ENCODE measurements at regions not wholly inside any gene's neighbourhood (a gene's known extent, or its start where the extent isn't known, plus 50 kb on each side); places are given as distances from the start of the nearest gene placed in this dataset.

DNA sequence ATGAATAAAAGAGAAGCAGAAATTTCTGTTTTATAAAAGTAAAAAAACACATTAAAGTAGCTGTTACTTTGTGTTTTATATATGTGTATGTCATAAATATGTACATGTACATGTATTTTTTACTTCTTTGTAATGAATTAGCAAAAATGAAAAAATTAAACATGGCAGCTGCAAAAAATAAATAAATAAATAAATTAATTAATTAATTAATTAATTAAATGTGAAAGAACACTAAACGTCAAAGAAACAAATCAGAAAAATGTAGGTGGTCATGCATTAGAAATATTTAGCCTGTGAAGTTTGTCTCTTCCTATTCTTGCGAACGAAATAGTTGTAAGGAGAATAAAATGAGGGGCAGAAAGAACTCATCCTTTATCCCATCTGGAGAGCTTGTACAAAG is 357.0 kb downstream of the ZIC4 start:
- DNase-seq (ENCODE audit: extremely low read depth, low read depth): no peak

DNA sequence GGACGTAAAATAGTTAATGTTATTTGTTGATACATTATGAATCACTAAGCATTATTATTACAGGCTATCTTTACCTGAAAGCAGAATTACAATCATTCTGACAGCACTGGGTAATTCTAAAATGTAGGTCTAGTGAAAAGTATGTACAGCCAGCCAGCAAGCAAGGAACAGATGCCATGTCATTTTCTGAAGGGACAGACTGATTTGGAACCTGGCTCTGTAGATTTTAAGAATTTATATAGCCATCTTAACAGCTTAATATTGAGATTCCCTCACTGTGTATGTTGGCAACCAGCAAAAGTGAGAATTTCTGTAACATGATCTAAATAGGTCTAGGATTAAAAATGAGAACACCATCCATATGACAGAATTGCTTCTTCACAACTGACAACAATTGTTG is 359.4 kb downstream of the ZIC4 start:
- no peak for DNase-seq (ENCODE audit: extremely low read depth, low read depth)

DNA sequence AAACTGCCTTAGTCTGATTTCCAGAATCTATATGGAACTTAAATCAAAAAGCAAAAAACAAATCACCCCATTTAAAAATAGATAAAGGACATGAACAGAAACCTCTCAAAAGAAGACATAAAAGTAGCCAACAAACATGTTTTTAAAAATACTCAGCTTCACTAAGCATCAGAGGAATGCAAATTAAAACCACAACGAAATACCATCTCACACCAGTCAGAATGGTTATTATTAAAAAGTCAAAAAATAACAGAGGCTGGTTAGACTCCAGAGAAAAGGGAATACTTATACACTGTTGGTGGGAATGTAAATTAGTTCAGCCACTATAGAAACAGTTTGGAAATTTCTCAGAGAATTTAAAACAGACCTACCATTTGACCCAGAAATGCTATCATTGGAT is 367.9 kb downstream of the ZIC4 start:
- DNase-seq (ENCODE audit: extremely low read depth, low read depth): no peak

DNA sequence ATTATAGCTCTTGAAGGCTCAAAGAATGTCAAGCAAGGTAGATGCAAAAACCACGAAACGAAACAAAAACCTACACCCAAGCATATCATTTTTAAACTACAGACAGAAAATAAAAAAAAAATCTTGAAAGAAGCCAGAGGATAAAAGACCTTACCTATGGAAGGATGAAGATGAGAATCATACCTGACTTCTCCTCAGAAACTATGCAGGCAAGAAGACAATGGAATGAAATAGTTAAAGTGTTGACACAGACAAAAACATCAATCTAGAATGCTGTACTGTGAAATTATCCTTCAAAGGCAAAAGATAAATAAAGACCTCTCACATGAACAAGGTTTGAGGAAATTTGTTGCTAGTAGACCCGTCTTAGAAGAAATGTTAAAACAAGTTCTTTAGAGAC is 372.0 kb downstream of the ZIC4 start:
- no peak for DNase-seq (ENCODE audit: extremely low read depth, low read depth)

DNA sequence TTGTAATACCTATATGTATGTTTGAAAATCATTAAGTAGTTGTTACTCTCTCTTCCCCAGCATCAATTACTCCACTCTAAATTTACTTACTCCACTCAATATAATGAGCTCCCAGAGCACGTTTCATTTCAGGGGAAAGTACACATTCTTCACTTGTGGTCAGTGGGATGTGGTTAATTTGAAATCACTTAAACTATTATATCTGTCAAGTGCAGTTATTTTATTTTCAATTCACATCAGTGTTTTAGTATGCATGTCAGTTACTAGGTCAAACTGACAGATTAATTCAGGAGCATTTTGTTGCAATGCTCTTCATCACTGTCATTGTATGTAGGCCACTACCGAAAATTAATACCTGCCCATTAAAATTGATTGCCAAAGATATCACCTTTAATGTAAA is 376.1 kb downstream of the ZIC4 start:
- DNase-seq (ENCODE audit: extremely low read depth, low read depth): no peak

DNA sequence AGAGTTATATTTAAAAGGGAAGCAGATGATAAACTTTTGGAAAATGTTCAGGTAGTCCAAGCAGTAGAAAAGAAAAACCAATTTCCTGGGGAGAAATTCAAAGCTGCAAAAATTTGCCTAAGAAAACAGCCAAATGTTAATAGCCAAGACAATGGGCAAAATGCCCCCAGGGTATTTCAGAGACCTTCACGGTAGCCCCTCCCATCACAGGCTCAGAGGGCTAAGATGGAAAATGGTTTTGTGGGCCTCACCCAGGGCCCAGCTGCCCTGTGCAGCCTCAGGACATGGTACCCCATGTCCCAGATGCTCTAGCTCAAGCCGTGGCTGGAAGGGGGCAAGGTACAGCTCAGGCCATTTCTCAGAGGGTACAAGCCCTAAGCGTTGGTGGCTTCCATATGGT is 391.0 kb downstream of the ZIC4 start:
- no peak for DNase-seq (ENCODE audit: extremely low read depth, low read depth)

DNA sequence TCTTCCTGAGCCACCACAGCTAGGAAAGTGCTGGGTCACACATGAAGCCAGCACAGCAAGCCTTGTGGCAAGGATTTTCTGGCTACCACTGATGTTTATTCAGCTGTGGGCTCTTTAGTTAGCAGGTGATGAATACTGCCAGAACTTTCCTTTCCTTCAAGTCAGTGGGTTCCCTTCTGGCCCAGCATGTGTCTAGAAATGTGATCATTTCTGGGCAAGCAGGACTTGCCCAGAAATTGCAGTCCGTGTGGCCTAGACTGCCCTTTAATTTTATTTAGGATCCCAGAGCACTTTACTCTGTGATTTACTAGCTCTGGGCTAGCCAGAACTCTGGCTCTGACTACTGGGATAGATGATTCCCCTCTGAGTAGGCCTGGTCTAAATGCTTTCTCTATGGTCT is 397.5 kb downstream of the ZIC4 start:
- no peak for DNase-seq (ENCODE audit: extremely low read depth, low read depth)

DNA sequence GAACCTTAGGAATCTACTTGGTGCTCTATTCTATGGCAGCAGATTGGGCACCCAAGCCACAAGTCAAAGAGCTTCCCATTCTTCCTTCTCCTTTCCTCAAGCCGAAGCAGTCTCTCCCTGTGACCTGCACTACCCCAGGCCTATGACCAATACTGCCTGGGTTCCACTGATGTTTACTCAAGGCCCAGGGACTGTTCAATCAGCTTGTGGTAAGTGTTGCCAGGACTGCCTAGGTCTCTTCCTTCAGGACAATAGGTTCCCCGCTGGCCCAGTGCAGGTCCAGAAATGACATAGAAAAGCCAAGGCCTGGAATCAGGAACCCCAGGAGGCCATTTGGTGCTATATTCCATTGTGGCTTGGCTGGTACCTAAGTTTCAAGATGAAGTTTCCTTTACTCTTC is 397.9 kb downstream of the ZIC4 start:
- DNase-seq (ENCODE audit: extremely low read depth, low read depth): no peak

DNA sequence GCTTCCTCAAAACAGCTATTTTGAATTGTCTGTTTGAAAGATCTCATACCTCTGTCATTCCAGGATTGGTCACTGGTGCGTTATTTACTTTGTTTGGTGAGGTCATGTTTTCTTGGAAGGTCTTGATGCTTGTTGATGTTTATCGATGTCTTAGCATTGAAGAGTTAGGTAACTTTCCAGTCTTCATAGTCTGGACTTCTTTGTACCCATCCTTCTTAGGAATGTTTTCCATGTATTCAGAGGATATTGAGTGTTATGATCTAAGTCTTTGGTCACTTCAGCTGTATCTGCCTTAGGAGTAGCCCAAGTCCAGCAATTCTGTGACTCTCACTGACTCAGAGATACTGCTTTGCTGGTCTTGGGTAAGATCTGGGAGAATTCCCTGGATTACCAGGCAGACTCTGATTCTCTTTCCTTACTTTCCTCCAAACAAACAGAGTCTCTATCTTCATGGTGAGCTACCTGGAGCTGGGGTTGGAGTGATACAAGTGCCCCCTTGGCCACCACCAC is 398.6 kb downstream of the ZIC4 start:
- DNase-seq (ENCODE audit: extremely low read depth, low read depth): no peak

DNA sequence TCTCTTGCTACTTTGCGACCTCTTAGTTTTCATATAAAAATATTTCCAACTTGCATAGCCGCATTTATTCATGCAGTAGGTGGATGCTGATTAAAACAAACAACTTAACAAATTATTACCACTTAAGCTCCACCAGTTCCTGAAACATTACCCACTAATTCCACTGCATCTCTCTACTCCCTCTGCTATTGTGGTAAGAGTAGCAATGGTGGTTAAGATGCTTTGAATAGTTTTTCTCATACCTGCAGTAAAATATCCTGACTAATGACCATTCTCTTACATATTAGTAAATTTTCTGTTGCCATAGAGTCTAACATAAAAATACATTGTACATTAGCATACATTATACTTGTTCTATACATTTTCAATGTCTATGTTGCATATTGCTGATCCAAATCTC is 397.6 kb upstream of the PLSCR5 start:
- no peak for DNase-seq (ENCODE audit: extremely low read depth, low read depth)

DNA sequence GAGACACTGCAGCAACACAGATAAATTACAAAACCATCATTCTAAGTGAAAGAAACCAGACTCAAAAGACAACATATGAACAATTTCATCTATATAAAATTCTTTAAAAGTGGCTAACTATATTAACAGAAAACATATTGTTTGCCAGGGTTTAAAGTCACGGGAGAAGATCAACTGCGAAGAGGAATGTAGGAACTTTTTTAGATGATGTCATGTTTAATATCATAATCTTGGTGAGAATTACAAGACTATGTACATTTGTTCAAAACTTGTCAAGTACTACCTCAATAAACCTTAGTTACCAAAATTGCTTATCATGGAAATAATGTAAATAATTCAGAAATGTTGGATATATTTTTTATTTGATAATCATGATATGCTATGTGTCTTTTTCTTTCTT is 395.1 kb upstream of the PLSCR5 start:
- no peak for DNase-seq (ENCODE audit: extremely low read depth, low read depth)

DNA sequence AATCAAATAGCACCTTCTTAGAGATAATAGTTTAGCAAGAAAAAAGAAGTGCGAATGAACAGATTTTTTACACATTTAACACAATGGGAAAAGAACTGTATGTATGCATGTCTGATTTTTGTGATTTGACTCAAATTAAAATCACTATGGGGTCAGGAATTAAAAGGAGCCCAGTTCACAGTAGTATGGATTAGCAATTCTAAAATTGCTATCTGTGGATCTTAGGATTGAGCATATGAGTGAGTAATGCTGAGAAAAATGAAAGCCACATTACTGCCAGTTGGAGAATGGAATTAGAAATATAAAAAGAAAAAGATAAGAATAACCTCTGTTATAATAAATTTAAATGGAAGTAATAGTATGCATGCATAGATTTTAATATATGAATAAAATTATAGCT is 386.8 kb upstream of the PLSCR5 start:
- DNase-seq (ENCODE audit: extremely low read depth, low read depth): no peak

DNA sequence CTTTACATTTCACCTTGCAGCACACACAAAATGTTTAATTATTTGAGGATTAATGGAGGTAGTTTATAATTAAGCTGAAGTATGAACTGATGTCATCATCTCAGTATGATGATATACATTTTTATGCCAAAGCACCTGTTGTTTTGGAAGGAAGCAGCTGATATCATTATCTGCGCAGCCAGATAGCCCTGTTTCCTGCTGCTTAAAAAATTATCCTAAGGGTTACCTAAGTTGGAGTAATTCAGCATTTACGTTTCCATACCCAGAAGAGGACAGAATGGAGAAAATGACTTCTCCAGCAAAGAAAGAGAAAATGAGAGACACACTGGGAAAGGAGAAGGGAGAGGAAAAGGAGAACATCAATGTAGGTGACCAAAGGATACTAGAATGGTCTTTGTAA is 370.3 kb upstream of the PLSCR5 start:
- DNase-seq (ENCODE audit: extremely low read depth, low read depth): no peak

DNA sequence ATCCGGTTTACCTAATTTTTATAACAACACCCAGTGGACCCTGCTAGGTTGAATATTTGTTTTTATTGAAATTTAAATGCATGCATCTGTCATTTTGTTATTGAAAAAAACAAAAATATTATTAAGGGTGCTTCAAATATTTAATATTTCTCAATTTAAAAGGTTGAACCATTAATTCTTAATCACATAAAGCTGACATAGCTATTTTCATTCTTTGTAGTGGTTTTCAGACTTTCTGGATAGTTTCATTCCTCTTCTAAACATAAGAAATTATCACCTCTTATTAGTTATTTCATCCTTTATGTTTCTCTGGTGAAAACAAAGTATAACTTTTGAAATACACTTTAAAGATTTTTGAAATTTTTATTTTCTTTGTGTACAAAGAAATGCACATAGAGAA is 369.9 kb upstream of the PLSCR5 start:
- DNase-seq (ENCODE audit: extremely low read depth, low read depth): no peak

DNA sequence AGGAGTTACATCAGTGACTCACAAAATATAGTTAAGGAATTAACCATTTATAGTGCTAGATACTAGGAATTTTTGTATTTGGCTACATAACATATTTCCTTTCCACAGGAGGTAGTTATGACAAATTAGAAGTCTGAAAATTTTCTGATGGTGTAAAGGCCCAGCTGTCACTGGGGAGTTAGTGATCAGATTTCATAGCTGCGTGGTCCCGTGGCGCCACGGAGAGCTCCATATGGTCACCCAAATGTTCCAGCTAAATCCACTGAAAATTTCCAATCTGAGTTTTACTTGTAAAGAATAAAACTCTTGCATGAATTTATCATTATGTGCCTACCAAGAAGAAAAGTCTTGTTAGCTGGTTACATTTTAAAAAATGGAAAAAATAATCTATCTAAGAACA is 368.9 kb upstream of the PLSCR5 start:
- DNase-seq (ENCODE audit: extremely low read depth, low read depth): no peak

DNA sequence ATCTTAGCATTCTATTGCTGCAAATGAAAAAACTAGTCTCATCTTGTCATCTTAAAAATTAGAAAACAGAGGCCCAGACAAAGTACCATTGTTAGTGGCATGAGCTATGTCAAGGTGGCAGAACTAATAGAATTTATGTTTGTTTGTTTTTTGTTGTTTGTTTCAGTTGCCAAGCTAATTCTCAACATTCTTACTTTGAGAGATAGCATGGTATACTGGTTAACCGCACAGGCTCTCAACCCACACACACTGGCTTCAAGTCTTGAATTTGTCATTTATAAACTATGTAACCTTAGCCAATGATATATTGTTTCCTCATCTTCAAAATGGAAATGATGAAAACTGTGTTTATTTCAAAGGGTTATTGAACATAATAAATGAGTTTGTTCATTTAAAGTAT is 367.6 kb upstream of the PLSCR5 start:
- DNase-seq (ENCODE audit: extremely low read depth, low read depth): no peak

DNA sequence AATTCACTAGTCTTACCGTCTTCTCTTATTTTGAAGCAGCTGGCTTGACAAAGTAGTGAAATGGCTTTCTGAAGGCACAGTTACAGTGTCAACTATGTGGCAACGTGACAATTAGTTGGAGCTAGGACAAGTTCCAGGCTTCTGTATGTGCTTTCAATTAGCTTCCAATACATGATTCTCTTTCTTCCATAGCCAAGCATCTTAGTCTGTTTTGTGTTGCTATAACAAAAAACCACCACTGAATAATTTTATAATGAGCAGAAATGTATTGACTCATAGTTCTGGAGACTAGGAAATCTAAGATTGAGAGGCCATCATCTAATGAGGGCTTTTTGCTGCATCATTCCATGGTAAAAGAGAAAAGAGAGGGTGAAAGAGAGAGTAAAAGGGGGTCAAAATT is 365.1 kb upstream of the PLSCR5 start:
- no peak for DNase-seq (ENCODE audit: extremely low read depth, low read depth)

DNA sequence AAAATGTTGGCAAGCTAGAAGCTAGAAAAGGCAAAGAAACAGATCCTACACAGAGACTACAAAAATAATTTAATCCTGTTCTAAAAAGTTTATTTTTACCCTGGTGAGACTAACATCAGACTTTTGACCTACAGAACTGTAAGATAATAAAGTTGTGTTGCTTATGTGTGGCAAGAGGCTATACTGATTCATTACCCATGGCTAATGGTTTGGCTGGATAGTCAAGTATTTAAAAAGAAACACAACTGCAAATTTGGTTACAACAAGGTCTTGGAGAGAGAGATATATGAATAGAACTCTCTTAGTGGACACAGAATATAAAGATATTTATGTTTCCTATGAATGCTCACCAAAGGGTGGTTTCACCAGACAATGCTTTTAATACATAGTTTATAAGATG is 364.2 kb upstream of the PLSCR5 start:
- no peak for DNase-seq (ENCODE audit: extremely low read depth, low read depth)

DNA sequence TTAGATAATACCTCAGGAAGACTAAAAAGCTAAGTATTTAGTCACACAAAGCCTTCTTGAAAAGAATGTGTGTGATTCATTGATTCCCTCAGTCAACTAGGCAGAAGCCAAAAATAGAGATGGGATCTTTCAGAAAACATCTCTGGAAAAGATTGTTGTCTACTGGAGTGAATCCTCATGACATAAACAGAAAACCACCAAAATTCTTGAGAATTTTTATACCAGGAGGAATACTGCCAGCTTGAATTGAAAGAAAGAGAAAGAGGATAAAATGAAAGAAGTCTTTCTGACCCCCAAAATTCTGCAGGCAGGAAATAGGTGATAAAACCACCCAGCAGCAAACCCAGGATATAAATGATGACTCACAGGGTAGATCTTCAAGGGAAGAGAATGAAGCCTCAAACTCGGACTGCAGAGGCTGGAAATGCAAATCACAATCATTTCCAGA is 363.1 kb upstream of the PLSCR5 start:
- no peak for DNase-seq (ENCODE audit: extremely low read depth, low read depth)

DNA sequence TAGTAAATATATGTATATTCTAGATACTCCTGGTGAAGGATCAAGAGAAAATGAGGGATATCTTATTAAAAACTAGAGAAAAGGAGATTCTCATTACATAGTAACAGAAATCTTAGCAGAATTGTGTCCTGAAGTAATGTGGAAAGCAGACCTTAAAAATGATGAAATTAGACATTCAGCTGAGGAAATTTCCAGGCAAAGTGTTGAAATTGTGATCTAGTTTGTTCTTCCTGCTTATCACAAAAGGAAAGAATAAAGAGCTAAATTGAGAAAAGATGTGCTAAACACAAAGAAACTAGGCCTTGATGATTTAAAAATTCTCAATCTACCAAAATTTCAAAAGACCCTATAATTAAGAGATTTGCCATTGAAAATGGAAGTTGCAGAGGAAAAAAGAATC is 362.6 kb upstream of the PLSCR5 start:
- no peak for DNase-seq (ENCODE audit: extremely low read depth, low read depth)

DNA sequence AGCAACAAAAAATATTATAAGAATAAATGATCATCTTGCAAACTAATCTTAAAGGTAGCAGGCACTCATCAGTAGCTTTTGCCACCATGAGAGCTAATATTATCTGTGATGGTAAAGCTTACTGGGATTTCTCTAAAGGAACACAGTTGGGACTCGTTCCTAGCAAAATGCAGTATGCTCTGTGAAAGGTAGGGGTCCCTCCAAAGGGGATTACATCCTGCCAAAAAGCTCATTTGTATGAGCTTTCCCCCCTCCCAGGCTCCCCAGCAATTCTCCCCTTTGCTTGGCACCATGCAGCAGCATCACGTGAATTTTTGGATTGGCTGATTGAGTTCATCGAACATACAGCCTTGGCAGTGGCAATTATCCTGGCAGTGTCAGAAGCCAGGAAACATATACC is 361.0 kb upstream of the PLSCR5 start:
- no peak for DNase-seq (ENCODE audit: extremely low read depth, low read depth)

DNA sequence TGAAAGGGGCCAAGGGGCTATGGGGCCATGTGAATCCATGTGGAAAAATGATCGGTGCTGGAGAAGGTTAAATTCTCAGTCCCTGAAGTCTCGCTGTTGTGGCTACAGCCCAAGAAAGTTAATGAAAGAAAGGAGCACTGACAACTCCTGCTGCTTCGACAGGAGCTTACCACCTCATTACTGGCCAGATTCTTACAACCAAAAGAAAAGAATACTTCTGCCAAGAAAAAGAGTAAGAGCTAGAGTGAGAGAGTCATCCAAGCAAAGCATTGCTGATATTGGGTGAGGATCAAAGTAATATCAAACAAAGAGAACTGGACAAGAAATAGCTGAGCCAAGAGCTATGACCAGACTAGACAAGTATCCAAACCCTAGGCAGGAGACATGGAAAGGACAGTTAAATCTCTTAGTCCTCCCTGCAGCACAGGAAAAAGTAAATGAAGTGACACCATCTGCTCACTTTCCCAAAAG is 348.4 kb upstream of the PLSCR5 start:
- no peak for DNase-seq (ENCODE audit: extremely low read depth, low read depth)

DNA sequence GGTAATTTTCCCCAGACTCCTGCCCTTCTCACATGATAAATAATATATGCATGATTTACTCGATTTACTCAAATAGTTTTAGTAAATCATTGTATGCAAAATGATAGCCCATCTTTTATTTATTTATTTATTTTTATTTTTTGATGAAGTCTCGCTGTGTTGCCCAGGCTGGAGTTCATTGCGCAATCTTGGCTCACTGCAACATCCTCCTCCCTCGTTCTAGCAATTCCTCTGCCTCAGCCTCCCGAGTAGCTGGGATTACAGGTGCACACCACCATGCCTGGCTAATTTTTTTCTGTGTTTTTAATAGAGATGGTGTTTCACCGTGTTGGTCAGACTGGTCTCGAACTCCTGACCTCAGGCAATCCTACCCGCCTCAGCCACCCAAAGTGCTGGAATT is 343.8 kb upstream of the PLSCR5 start:
- DNase-seq (ENCODE audit: extremely low read depth, low read depth): no peak

DNA sequence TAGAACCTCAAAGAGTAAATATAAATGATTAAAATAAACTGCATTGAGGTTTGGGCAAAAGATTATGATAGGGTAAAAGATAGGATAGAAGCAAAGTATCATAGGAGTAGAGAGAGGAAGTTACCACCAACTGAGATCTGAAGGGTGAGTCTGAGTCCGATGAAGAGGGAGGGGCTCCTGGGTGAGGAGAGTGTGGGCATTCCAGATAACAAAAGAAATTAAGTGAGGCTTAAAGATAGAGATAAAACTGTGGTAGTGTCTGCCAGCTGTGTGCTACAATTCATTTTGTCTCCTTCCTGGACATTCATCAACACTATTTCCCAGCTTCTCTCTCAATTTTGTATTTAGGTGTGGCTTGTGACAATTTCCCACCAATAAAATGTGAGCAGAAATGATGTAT is 343.0 kb upstream of the PLSCR5 start:
- DNase-seq (ENCODE audit: extremely low read depth, low read depth): no peak

Measured in NCI-H460 (cell line).